ENCODE measurements at regions not wholly inside any gene's neighbourhood (a gene's known extent, or its start where the extent isn't known, plus 50 kb on each side); places are given as distances from the start of the nearest gene placed in this dataset.

DNA sequence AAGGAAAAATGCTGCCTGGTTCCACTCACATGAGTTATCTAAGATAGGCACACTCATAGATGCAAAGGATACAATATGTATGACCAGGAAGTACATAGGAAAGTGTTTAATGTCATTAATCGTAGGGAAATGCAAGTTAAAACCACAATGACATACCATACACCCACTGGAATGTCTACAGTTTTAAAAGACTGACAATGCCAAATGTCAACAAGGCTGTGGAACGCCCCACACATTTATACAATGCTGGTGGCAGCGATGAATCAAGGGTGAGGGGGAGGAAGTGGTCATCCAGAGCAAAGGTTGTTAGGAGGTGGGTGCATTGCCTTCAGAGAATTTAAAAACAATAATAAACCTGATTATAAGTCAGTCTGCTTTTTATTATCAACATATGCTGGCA lies 437.8 kb downstream of the ARHGEF28 start:
- no peaks in the 10 kb centered on the region for H3K9me3 ChIP-seq (ENCODE audit: control insufficient read depth, low read length)
- no peaks in the 10 kb centered on the region for H3K36me3 ChIP-seq (ENCODE audit: control insufficient read depth, insufficient read depth, low read length)
- no CpG with 5 or more reads among the region's 3 CpGs for WGBS, 2 experiments (ENCODE audit: insufficient coverage in 2 of 2)
- no peak overlapping the region for H3K27ac ChIP-seq (ENCODE audit: low read depth, low read length, severe bottlenecking)
- no peaks in the 10 kb centered on the region for H3K4me1 ChIP-seq (ENCODE audit: control insufficient read depth, insufficient read depth, low read length, poor library complexity, severe bottlenecking)
- H3K4me3 ChIP-seq (ENCODE audit: extremely low read depth, insufficient read depth, low read length, poor library complexity, severe bottlenecking) = no peak overlapping the region

DNA sequence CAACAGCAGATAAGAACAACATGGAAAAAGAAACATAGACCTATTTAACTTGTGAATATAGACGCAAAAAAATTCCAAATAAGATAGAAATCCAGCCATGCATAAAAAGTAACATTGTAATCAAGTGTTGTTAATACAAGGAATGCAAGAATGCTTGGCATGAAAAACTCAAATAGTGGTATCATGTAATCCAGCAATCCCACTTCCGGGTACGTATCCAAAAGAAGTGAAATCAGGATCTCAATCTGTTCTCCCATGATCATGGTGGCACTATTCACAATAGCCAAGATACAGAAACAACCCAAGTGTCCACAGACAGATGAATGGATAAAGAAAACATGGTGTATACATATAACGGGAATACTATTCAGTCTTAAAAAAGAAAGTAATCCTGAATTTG lies 437.4 kb downstream of the ARHGEF28 start:
- Histone ChIP-seq H3K4me1 (ENCODE audit: control insufficient read depth, insufficient read depth, low read length, poor library complexity, severe bottlenecking) (no peaks in the 10 kb centered on the region), H3K9me3 (ENCODE audit: control insufficient read depth, low read length) (no peaks in the 10 kb centered on the region), H3K4me3 (ENCODE audit: extremely low read depth, insufficient read depth, low read length, poor library complexity, severe bottlenecking) (no peak overlapping the region), H3K36me3 (ENCODE audit: control insufficient read depth, insufficient read depth, low read length) (no peaks in the 10 kb centered on the region), H3K27ac (ENCODE audit: low read depth, low read length, severe bottlenecking) (no peak overlapping the region)
- 100% methylated on average over 1 to 3 of the region's 4 CpGs for WGBS, 2 experiments (ENCODE audit: insufficient coverage in 2 of 2)

DNA sequence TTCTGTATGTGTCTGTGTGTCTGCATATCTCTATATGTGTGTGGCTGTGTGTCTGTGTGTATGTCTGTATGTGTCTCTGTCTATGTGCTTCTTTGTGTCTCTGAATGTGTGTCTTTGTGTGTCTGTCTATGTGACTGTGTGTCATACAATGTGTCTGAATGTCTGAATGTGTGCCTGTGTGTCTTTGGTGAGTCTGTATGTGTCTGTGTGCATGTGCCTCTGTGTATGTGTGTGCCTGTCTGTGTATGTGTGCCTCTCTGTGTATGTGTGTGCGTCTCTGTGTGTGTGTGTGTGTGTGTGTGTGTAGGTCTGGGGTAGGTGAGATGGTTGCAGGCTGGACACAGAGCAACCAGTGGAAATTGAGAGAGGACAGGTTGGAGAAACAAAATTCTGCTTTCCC lies 435.3 kb downstream of the ARHGEF28 start:
- Histone ChIP-seq H3K4me3 (ENCODE audit: extremely low read depth, insufficient read depth, low read length, poor library complexity, severe bottlenecking) (no peak overlapping the region), H3K9me3 (ENCODE audit: control insufficient read depth, low read length) (no peaks in the 10 kb centered on the region), H3K4me1 (ENCODE audit: control insufficient read depth, insufficient read depth, low read length, poor library complexity, severe bottlenecking) (no peaks in the 10 kb centered on the region), H3K36me3 (ENCODE audit: control insufficient read depth, insufficient read depth, low read length) (no peaks in the 10 kb centered on the region), H3K27ac (ENCODE audit: low read depth, low read length, severe bottlenecking) (no peak overlapping the region)
- 63% methylated on average over 1 of the region's 1 CpG; no CpG with 5 or more reads in 1 of the 2 experiments for WGBS, 2 experiments (ENCODE audit: insufficient coverage in 2 of 2)

DNA sequence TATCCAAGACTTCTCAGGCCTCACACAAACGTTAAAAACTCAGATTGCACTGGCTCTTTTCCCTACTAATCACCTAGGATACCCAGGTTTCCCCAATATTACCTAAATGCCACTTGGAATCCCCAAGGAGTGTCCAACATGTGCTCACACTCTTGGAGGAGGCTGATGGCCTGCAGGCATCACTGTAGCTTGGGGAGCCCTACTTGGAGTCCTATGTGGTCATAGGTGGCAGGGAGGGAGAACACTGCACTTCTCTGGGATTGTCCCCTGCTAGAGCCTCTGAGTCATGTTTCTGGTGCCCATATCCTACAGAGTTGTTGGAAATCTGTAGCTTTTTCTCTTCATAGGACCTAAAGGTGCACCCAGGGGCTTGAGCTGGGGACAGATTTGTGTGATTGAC lies 433.7 kb downstream of the ARHGEF28 start:
- Histone ChIP-seq H3K9me3 (ENCODE audit: control insufficient read depth, low read length) (no peaks in the 10 kb centered on the region), H3K27ac (ENCODE audit: low read depth, low read length, severe bottlenecking) (no peak overlapping the region), H3K36me3 (ENCODE audit: control insufficient read depth, insufficient read depth, low read length) (no peaks in the 10 kb centered on the region), H3K4me1 (ENCODE audit: control insufficient read depth, insufficient read depth, low read length, poor library complexity, severe bottlenecking) (peaks cover 9% of the 10 kb centered on the region), H3K4me3 (ENCODE audit: extremely low read depth, insufficient read depth, low read length, poor library complexity, severe bottlenecking) (no peak overlapping the region)
- WGBS, 2 experiments (ENCODE audit: insufficient coverage in 2 of 2) = 75 to 93% methylated on average over 1 of the region's 1 CpG

DNA sequence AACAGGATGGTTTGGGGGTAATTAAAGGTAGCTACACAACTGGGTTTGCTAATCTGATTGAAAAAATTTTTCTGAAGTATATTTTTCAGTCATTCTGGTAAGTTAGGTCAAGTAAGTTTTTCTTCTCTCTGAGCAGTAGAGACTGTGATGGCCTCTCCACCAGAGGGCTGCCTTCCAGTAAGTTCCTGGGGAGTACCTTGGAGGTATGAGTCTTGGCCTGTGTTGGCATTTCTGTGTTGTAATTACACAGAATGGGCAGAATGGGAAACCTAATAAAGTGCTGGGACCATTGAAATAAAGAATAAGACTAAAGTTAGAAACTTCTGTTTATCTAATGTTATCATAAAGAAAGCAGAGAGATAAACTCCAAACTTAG lies 430.8 kb downstream of the ARHGEF28 start:
- Histone ChIP-seq H3K4me3 (ENCODE audit: extremely low read depth, insufficient read depth, low read length, poor library complexity, severe bottlenecking) (no peak overlapping the region), H3K9me3 (ENCODE audit: control insufficient read depth, low read length) (no peaks in the 10 kb centered on the region), H3K4me1 (ENCODE audit: control insufficient read depth, insufficient read depth, low read length, poor library complexity, severe bottlenecking) (peaks cover 9% of the 10 kb centered on the region), H3K36me3 (ENCODE audit: control insufficient read depth, insufficient read depth, low read length) (no peaks in the 10 kb centered on the region), H3K27ac (ENCODE audit: low read depth, low read length, severe bottlenecking) (no peak overlapping the region)

DNA sequence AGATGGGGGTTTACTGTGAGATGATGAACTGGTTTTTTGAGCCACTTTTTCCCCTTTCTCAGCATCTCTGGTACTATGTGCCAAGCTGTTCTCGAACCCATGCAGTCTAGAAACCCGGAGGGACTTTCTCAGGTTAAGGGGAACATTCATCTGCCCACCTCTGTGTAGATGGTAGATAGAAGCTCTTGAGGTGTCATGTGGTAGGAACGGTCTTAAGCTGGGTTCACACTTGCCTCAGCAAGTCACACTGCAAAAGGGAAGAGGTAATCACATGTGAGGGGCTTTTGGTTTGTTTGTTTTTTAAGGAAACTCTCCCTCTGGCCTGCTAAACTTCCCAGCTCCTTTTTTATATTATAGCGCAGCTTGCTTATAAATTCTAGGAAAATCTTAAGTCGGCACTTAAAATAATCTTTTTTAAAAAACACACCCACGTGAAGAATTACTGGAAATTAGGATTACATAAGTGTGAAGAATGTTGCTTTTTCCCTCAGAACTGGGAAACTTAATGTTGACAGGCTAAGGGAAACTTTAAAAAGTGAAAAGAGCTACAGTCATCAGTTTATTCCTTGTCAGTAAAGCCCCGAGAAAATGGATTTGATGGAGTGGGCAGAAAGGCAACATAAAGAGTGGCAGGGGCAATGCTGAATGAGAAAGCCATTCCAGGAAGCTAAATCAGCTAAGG lies 430.3 kb downstream of the ARHGEF28 start:
- H3K27ac ChIP-seq (ENCODE audit: low read depth, low read length, severe bottlenecking) = no peak overlapping the region
- 79 to 84% methylated on average over 3 of the region's 7 CpGs for WGBS, 2 experiments (ENCODE audit: insufficient coverage in 2 of 2)
- peaks cover 9% of the 10 kb centered on the region for H3K4me1 ChIP-seq (ENCODE audit: control insufficient read depth, insufficient read depth, low read length, poor library complexity, severe bottlenecking)
- no peaks in the 10 kb centered on the region for H3K36me3 ChIP-seq (ENCODE audit: control insufficient read depth, insufficient read depth, low read length)
- no peaks in the 10 kb centered on the region for H3K9me3 ChIP-seq (ENCODE audit: control insufficient read depth, low read length)
- no peak overlapping the region for H3K4me3 ChIP-seq (ENCODE audit: extremely low read depth, insufficient read depth, low read length, poor library complexity, severe bottlenecking)

DNA sequence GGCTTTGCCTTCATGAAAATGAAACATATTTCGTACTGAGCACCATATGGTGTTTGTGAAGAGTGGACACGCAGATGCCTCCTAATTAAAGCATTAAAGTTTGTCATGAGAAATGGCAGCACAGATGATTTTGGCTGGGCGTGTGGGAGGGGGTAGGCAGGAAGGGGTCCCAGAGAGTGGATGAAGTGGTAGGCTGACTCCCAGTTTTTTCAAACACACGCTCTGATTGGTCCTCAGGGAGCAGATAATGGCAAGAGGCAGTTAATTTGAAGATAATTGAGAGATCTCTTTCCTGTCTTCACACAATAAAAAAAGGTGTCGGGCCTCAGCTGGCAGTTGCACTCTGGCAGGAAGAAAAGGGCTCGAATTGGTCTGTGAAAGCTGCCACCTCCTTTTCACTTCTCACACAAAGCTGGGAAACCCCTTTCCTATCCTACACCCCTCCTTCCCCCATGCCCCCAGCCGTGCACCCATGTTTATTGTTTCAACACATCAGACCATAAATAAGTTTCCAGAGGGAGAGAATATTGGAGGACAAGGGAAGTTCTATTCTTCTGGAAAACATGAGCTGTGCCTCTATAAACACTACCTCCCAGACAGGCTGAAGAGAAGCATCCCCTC lies 429.6 kb downstream of the ARHGEF28 start:
- Histone ChIP-seq H3K27ac (ENCODE audit: low read depth, low read length, severe bottlenecking) (no peak overlapping the region), H3K4me1 (ENCODE audit: control insufficient read depth, insufficient read depth, low read length, poor library complexity, severe bottlenecking) (peaks cover 9% of the 10 kb centered on the region), H3K4me3 (ENCODE audit: extremely low read depth, insufficient read depth, low read length, poor library complexity, severe bottlenecking) (no peak overlapping the region), H3K9me3 (ENCODE audit: control insufficient read depth, low read length) (no peaks in the 10 kb centered on the region), H3K36me3 (ENCODE audit: control insufficient read depth, insufficient read depth, low read length) (no peaks in the 10 kb centered on the region)
- WGBS, 2 experiments (ENCODE audit: insufficient coverage in 2 of 2) = 65 to 92% methylated on average over 3 to 4 of the region's 7 CpGs

DNA sequence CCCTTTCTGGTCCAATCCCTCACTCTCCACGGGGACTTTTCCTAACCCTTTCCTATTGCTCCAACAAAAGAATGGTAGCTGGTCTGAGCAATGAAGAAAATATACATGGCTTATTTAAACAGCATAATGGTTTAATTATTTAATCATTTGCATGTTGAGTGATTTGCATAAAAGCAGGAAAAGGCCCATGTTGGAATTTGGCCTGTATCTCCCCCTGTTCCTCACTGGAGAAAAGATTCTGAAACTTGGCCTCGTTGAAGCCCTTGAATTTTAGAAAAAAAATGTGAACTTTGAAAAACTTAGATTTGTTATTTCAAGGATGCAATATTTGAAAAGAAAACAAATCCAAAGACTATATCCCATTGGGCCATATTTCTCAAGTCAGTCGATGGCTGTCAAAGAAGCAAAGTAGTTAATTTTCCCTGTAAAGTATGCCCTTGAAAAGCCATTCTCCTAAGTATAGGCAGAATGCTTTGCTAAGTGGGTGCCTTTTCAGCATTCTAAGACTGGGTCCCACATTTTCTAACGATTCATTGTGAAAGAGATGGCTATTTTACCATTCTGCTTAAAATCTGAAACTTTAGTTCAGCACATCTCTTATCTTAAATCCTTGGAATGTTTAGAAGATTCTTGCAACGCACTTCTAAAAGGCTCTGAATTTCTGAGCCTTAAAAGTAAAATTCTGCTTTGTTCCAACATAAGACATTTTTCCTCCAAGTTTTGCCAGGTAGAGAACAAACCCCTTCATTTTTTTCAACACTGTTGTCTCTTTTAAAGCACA lies 428.8 kb downstream of the ARHGEF28 start:
- WGBS, 2 experiments (ENCODE audit: insufficient coverage in 2 of 2) = 81 to 93% methylated on average over 3 of the region's 5 CpGs
- Histone ChIP-seq H3K9me3 (ENCODE audit: control insufficient read depth, low read length) (no peaks in the 10 kb centered on the region), H3K27ac (ENCODE audit: low read depth, low read length, severe bottlenecking) (no peak overlapping the region)

DNA sequence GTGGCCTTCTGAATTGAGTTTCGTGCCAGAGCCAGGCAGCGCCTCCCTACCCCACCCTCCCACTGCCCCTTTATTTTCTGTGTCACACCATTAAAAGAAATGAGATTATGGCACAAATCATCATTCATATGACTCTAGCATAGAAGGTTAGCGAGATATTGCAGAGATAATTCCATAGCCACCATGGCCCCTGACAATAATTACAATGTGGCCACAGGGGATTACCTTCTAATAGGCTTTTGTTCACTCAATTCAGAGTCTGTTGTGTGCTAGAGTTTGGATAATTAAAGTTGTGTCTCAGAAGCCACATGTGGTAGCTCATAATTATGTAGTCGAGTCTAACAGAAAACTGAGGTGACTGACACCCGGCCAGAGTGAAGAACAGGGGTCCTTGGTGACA lies 428.1 kb downstream of the ARHGEF28 start:
- Histone ChIP-seq H3K9me3 (ENCODE audit: control insufficient read depth, low read length) (no peaks in the 10 kb centered on the region), H3K4me3 (ENCODE audit: extremely low read depth, insufficient read depth, low read length, poor library complexity, severe bottlenecking) (no peak overlapping the region), H3K27ac (ENCODE audit: low read depth, low read length, severe bottlenecking) (no peak overlapping the region), H3K4me1 (ENCODE audit: control insufficient read depth, insufficient read depth, low read length, poor library complexity, severe bottlenecking) (peaks cover 9% of the 10 kb centered on the region), H3K36me3 (ENCODE audit: control insufficient read depth, insufficient read depth, low read length) (no peaks in the 10 kb centered on the region)
- 88 to 100% methylated on average over 1 to 3 of the region's 5 CpGs for WGBS, 2 experiments (ENCODE audit: insufficient coverage in 2 of 2)

More for the DNA sequence above, 428.8 kb downstream of the ARHGEF28 start:
- no peaks in the 10 kb centered on the region for H3K36me3 ChIP-seq (ENCODE audit: control insufficient read depth, insufficient read depth, low read length)
- no peak overlapping the region for H3K4me3 ChIP-seq (ENCODE audit: extremely low read depth, insufficient read depth, low read length, poor library complexity, severe bottlenecking)
- H3K4me1 ChIP-seq (ENCODE audit: control insufficient read depth, insufficient read depth, low read length, poor library complexity, severe bottlenecking) = peaks cover 9% of the 10 kb centered on the region

DNA sequence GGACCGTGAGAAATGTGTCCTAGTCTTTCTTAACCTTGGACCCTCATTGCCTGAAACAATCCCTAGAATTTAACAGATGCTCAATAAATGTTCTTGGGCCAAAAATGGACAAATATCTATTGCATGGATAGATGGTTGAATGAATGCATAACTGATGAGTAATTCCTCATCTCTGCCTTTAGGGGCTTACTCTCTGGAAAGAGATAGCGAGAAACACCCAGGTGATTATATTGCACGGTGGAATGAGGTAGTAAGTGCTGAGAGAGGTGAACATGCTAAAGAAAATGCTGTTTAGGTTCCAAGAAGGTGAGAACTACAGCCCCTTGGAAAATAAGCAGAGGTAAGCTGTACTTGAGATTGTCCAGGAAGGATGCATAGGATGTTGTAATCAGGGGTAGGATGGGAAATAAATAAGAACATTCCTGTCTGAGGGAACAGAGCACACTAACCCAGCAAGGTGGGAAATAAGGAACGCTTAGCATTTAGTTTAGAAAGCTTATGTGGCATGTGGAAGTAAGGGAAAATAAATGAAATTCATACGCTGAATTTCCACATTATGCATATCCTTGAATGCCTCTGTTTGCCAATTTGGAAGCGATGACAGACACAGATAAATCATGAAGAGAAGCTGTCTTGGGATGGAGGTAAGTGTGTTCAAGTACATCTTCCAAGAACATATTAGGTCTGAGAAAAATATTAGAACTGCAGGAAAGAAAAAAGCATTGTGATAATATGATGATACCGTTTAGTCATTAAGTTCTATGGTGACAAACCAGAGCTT lies 426.6 kb downstream of the ARHGEF28 start:
- Histone ChIP-seq H3K4me3 (ENCODE audit: extremely low read depth, insufficient read depth, low read length, poor library complexity, severe bottlenecking) (no peak overlapping the region), H3K27ac (ENCODE audit: low read depth, low read length, severe bottlenecking) (no peak overlapping the region), H3K9me3 (ENCODE audit: control insufficient read depth, low read length) (no peaks in the 10 kb centered on the region), H3K4me1 (ENCODE audit: control insufficient read depth, insufficient read depth, low read length, poor library complexity, severe bottlenecking) (peaks cover 9% of the 10 kb centered on the region), H3K36me3 (ENCODE audit: control insufficient read depth, insufficient read depth, low read length) (no peaks in the 10 kb centered on the region)
- 90 to 95% methylated on average over 4 of the region's 7 CpGs for WGBS, 2 experiments (ENCODE audit: insufficient coverage in 2 of 2)

Measured in mesodermal cell (in vitro differentiated cells).